ENCODE measurements at regions not wholly inside any gene's neighbourhood (a gene's known extent, or its start where the extent isn't known, plus 50 kb on each side); places are given as distances from the start of the nearest gene placed in this dataset.

GRCh38 chr14:89708982-89709625 lies 245.4 kb downstream of the EFCAB11 start:
- H3K4me3 ChIP-seq (ENCODE audit: control insufficient read depth, low read depth, low read length): no peak overlapping the region
- TF ChIP-seq CTCF (conservative IDR thresholded peaks at IDR 0.05; ENCODE audit: control insufficient read depth, insufficient read depth, low read depth, low read length): no peak
- DNase-seq (ENCODE audit: low read depth): no peak

- no peak for DNase-seq (ENCODE audit: low read depth)
- no peak for TF ChIP-seq CTCF (conservative IDR thresholded peaks at IDR 0.05; ENCODE audit: control insufficient read depth, insufficient read depth, low read depth, low read length)
- H3K4me3 ChIP-seq (ENCODE audit: control insufficient read depth, low read depth, low read length): no peak overlapping the region
Observed at GRCh38 chr14:89707086-89707485, 247.4 kb downstream of the EFCAB11 start.

GRCh38 chr14:89702876-89703200 lies 251.7 kb downstream of the EFCAB11 start:
- H3K4me3 ChIP-seq (ENCODE audit: control insufficient read depth, low read depth, low read length): no peak overlapping the region
- TF ChIP-seq CTCF (conservative IDR thresholded peaks at IDR 0.05; ENCODE audit: control insufficient read depth, insufficient read depth, low read depth, low read length): no peak
- DNase-seq (ENCODE audit: low read depth): no peak

- DNase-seq (ENCODE audit: low read depth): peak; percentile 94
- TF ChIP-seq CTCF (conservative IDR thresholded peaks at IDR 0.05; ENCODE audit: control insufficient read depth, insufficient read depth, low read depth, low read length): no peak
- peak overlapping the region; percentile 40 for H3K4me3 ChIP-seq (ENCODE audit: control insufficient read depth, low read depth, low read length)
Observed at GRCh38 chr14:89702073-89702875, 252.3 kb downstream of the EFCAB11 start.

- H3K4me3 ChIP-seq (ENCODE audit: control insufficient read depth, low read depth, low read length): peak overlapping the region; percentile 66
- no peak for TF ChIP-seq CTCF (conservative IDR thresholded peaks at IDR 0.05; ENCODE audit: control insufficient read depth, insufficient read depth, low read depth, low read length)
- DNase-seq (ENCODE audit: low read depth): peak; percentile 71
Observed at GRCh38 chr14:89701211-89702043, 253.1 kb downstream of the EFCAB11 start.

- DNase-seq (ENCODE audit: low read depth): no peak
- TF ChIP-seq CTCF (conservative IDR thresholded peaks at IDR 0.05; ENCODE audit: control insufficient read depth, insufficient read depth, low read depth, low read length): no peak
- H3K4me3 ChIP-seq (ENCODE audit: control insufficient read depth, low read depth, low read length): peak overlapping the region; percentile 66
Observed at GRCh38 chr14:89700801-89701200, 253.7 kb downstream of the EFCAB11 start.

All from fibroblast of mammary gland (primary cell).